NCI-H2029 (cell line): ENCODE measurements at regions not wholly inside any gene's neighbourhood (a gene's known extent, or its start where the extent isn't known, plus 50 kb on each side); places are given as distances from the start of the nearest gene placed in this dataset.
"Not testable (repeated sequence)": the region's sequence is repeated elsewhere in the genome, so short reads cannot be mapped to it uniquely, and the experiment has no call there.

Experiments
- DNase-seq: peaks from one replicate; lab custom pipeline; 2025; lab: John Stamatoyannopoulos, UW

DNA sequence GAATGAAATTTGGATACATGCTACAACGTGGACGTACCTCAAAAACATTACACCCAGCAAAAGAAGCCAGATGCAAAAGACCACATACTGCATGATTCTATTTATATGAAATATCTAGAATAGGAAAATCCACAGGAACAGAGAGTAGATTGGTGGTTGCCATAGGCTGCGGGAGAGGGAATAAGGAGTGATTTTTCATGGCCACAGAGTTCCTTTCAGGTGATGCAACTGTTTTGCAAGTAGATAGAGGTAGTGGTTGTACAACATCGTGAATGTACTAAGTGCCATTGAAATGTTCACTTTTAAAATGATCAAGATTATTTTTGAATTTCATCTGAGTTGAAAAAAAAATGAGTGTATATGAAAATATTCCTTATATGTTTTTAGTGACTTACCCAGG, 115.3 kb upstream of the RUNX1 start:
- DNase-seq, result no peak

DNA sequence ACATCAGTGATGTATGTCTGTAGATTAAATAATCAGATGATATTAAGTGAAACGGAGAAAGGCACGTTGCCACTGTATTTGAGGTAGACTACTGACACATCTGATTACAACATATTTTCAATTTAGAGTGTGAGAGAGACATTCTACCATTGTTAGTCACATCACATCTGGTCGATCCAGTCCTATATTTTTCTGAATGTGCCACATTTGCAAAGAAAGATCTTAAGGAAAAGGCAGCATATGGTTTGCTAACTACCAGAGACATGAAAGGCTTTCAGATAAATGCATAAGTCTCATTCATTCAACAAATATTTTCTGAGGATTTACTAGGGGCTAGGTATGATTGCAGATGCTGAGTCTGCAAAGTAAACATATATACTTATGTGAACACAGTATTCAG, 114.3 kb upstream of the RUNX1 start:
- no peak for DNase-seq

DNA sequence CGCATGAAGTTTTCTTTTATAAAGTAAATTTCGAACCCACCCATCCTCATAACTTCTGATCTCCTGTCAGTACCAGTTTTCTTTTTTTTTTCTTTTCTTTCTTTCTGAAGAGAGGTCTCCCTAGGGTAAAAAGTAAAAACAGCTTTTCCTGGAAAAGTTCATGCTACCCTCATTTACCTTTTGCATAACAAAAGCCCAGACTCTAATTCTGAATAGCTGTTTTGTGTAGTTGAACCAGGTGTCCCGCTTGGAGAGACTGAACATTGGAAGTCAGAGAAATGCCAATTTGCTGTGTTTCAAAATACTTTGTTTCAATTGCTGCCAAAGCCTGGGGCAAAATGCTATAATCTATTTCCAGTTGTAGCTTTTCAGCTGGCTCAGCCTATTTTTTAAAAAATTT, 113.7 kb upstream of the RUNX1 start:
- DNase-seq, result no peak

DNA sequence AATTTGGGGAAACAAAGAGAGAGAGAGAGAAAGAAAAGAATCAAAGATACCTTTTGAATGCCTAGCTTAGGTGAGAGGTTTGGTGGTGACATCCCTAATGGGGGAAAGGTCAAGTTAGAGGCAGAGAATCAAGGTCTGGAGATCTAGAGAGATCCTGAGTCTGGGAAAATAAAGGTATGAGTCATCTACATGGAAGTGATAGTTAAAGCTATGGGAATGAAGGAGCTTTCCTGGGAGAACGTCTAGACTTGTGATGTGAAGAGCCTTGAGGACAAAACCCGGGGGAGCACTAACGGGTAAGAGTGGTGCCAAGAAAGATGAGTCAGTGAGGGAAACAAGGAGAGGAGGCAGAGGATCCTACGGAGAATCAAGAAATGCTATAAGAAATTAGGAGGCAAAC, 110.8 kb upstream of the RUNX1 start:
- no peak for DNase-seq

DNA sequence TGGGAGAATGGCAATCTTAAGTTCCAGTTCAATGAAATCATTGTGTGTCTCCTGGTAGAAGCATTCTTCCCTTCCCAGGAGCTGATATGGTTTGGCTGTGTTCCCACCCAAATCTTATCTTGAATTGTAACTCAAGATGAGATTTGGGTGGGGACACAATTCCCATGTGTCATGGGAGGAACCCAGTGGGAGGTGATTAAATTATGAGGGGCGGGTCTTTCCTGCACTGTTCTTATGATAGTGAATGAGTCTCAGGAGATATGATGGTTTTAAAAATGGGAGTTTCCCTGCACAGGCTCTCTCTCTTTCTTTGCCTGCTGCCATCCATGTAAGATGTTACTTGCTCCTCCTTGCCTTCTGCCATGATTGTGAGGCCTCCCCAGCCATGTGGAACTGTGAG, 108.3 kb upstream of the RUNX1 start:
- DNase-seq, result not testable (repeated sequence)

DNA sequence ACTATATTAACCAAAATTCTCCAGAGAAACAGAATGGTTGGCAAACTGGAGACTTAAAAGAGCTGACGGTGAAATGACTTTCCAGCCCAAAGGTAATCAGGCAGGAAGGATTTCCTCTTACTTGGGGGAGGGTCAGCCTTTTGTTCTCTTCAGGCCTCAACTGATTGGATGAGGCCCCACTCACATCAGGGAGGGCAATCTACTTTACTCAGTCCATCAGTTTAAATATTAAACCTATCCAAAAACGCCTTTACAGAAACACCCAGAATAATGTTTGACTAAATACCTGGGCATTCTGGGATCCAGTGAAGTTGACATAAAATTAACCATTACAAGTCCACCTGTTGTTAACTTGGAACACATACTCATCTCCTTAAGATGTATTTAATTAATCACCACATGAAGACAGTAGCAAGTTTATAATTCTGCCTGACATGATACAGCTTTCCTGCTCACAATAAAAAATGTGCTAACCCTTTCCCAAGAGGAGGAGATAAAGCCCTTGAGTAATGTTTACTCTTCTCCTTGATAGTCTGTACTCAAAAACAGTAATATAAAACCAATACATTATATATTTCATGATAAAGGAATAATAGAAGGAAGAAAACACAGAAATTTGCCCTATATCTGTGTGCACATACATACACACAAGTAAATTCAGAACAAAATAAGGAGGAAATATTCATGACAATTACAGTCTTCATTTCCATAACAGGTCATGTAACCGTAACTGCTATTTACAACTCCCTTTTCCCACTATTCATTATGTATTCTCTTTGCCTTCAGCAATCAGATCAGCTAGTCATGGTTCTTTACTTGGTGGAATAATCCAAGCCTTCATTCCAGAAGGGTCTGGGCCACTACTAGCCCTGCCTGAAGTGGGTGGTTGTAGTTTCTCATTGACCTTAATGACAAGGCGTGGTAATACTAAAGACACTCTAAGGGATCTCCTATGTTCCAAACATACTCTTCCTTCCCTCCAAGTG, 107.5 kb upstream of the RUNX1 start:
- peak; percentile 16 for DNase-seq

DNA sequence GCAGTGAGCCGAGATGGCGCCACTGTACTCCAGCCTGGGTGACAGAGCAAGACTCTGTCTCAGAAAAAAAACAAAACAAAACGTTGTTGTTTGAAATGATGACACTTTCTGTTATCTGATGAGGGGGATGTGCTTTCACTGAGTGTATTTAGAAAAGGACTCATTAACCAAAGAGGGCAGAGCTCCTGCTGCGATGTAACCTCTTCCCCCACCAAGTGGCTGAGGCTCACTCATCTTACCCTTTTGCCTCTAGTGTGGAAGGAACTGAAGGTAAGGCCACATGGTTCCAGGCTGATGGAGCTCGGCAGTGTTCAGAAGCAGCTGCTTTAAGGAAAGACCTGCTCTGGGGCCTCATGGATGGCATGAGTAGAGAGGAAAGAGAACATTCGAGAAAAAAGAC, 105.7 kb upstream of the RUNX1 start:
- DNase-seq, result no peak

DNA sequence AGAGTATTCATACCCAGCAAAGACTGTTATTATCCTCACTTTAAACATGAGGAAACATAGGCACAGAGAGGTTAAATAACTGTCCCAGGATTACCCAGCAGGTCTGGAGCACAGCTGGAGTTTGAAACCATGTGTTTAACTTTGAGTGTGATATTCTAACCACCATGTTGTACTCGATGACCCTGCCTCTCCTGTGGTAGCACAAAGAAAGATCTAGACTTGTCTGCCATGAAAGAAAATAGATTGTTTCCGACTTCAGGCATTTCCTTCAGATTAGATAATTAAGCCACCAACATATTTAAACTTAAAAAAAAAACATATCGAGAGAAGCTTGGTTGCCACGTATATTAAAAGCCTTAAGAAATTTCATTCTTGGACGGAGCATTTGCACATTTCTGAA, 104.6 kb upstream of the RUNX1 start:
- no peak for DNase-seq

DNA sequence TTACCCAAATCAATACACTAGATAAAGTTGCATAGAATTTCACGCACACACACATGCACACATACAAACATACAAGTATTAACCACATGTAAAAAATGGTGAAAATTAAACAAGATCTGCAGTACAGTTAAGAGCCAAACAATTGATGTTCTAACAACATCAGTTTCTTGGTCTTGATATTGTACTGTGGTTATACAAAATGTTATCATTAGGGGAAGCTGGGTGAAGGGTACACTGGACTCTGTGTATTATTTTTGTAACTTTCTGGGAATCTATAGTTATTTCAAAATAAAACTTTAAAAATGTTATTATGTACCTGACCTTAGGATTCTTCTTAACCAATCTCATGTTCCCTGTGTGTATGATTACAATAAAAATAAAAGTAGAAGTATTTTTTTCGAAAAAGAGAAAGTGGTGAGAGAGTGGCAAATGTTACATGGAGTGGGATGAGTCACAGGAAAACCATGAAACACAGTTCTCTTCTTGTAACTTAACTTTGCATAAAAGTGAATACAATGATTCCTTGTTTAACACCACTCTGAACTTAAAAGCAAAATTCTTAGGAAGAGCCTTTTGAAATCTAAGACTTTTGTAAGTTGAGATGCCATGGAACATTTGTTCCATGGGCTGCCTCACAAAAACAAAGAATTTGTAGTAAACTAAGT, 101.6 kb upstream of the RUNX1 start:
- DNase-seq, result no peak

DNA sequence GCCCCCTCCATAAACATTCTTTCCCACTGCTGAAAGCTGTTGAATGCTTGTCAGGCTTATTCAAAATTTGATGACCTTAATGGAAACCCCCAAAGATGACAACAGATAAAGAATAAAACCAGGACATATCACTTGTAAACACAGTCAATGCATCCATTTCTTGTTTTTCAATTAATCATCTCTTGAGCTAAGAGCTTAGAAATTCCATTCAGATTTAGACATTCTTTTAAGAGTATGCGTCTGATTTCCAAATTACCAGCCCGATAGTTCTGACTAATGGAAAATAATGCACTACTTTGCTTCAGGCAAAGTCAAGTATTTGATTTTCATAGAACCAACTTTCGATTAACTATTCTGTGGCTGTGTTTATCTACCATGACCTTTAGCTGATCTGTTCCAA, 100.6 kb upstream of the RUNX1 start:
- DNase-seq, result no peak

DNA sequence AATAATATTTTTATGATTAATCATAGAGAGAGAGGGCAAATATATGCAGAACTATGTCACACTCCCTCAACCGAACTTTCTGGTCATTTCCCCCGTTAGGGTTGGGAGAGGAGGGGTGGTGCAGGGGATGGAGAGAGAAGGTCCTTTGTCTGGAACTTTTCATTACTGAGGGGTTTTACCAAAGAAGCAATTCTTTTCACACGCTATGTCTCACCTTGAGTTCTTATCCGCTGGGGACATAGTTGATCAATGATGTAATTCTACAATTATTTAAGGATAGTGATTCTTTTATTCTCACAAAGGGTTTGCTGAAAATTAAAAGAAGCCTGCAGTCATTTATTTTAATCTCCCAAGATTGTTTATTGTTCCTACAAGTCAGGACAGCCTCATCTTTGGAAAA, 98.3 kb upstream of the RUNX1 start:
- no peak for DNase-seq

DNA sequence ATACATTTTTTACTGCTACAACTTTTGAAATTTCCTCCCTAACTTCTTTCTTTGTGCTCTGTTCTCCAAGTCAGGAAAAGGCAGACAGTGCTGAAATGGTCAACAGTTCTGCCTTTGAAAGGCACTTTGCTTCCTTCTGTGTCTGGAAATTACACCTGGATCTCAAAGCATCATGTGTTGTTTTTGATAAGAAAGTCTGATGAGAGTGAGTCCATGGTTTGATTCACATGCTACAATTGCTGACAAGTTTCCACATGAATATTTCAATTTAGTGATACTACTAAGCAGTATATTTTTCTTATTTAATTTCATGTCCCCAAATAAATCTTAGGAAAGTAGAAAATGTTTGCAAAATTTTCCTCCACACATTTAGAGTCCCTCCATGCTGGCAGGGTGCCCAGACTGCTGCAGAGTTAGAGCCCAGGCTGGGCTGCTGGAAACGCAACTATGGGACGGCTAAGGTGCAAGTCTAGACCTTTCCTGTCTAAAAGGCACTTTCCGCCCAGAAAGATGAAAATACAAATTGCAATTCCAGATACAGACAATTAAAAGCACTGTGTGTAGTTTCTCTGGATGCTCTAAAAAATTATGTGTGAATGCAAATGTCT, 96.6 kb upstream of the RUNX1 start:
- no peak for DNase-seq

DNA sequence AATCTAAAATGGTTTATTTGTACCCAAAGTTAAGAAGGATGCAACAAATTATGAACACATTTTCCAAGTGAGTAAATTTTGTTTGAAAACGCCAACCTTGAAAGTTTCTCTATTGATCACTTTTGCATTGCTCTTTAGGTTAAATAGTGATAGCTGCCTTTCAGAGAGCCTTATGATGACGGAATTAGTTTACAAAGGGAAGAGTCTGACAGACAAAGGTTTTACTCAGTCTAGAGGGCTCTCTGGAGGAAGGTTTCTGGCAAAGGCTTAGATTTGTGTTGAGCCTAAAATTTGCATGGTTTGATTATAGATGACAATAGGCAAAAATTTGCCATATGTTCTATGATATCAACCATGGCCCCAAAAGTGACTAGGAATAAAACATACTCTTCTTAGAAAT, 95.9 kb upstream of the RUNX1 start:
- DNase-seq, result no peak

DNA sequence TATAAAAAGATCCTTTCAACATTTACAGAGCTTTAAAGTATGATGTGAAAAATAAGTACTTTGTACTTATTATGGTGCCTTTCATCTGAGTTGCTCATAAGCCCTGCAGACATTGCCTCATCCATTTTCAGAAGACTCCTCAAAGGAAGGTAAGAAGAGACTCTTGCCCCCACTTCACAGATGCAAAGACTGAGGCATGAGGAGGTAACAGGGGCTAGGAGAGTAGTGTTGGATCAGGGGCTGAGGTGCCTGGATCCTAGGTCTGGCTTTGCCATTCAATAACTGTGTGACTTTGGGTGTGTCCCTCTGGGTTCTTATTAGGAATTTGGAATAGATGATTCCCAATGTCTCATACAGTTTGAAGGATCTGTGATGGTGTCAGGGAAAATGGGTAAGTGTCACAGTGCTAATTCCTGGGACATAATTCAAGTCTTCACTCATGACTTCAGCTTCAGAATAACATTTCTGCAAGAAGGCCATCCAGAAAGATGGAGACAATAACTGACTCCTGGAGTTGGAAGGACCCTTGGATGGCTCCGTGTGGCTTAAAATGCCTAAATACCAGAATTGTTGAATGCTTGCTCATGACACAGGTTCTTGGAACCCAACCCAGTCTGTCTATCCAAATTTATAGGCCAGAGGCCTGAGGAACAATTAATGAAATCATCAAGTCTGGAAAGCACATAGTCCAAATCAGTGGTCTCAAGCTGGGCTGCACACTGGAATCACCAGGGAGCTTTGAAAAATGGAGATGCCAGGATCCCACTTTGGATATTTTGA, 93.1 kb upstream of the RUNX1 start:
- DNase-seq, result no peak

DNA sequence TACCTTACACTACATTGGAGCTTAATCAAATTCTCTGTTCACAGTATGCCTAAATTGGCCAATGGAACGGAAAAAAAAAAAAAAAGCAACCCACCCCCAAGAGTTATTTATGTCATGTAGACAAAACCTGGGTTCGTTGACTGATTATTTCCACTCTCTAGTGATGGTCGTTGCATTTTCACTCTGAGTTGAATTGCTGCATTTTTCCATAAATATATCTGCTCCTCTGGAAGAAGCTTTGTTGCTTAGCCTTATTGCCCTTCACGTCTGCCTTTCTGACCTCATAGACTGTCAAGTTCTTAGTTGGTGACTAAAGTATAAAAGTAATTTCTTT, 90.2 kb upstream of the RUNX1 start:
- no peak for DNase-seq

DNA sequence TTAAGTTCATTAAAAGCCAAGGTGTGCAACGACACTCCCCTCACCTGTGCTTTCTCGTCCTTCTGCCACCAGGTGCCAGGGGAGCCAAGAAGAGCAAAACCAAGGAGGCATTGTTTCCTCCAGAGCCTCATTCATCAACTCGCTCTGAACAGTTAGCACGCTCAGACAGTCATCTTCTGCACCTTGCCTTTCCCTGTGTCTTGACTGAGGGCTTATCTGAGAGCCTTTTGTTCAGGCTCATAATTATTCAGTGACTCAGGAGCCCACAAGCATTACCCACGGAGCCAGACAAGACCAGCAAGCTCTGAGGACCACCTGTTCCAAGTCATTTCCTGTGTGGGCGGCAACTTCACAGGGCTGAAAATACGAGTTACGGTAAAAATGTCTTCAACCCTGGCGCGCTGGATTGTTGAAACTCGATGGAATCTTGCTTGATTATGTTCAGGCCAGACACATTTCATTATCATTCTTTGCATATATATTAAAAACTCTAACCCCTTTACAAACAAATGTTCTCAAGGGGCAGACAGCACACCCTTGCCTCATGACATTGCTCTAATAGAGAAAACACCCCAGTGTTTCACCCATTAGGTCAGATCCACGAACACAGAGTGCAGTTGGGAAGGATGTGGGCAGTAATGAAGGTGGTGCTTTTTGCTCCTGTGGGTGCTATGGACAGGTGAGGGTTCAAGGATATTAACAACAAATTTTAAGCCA, 89.7 kb upstream of the RUNX1 start:
- DNase-seq, result no peak

DNA sequence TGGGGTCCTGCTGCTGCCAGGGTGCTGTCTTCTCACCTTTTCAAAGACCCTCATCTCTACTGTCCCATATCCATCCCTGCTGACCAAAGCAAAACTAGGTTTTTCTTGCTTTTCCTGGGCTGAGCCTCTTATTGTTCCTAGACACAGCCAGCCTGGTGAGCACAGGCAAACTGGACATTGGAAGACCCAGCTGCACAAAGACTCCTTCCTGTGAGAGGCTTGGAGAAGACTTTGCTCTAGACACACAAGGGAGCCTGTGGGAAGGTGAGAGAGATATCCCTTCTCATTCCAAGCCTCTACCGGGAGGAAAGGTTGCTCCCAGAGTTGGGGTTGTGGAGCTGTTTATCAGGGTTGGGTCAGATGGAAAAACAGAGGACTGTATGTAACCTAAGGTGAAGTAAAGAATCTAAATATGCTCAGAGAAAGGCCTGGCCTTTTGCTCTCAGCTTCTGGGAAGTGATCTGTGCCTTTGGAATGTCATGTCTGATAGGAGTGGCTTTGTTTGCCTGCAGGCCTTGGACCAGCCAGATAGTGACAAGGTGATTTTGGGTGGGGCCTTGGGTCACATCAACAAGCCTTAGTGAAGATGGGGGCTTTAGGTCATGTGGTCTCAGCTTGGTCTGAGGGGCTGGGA, 87.6 kb upstream of the RUNX1 start:
- no peak for DNase-seq

DNA sequence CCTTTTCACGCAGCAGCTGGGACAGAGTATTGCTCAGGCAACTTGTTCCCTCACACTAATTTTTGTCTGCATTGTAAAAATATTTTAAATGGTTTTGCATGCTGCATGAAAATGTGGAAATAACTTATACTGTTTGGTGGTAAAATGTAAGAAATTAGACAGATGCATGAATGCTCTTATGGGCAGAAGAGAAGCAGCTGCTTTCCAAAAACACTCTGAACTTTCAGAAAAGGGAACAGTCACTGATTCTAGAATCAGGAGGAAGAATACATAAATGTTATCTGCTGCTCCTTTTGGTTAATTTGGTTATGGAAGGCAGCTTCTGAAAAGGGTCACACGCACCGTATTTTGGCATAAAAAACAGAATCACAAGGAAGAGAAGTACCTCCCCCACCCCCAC, 87.0 kb upstream of the RUNX1 start:
- no peak for DNase-seq

DNA sequence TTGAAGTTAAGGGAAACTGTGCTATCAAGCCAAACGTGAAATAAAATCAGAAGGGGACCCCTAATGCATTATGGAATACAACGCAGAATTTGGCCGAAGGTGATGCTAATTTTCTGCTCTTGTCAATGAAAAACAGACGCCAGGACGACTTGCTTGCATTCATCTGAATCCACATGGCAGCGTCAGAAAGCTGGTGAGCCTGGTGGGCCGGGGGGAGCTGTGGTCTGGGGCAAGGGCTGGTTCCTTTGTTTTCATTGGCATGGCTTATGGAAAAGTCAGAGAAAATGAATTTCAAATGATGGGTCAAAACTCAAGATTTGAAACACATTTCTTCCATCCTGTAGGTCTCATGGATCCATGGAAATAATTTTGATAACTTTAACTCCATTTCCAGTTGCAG, 86.4 kb upstream of the RUNX1 start:
- DNase-seq, result no peak

DNA sequence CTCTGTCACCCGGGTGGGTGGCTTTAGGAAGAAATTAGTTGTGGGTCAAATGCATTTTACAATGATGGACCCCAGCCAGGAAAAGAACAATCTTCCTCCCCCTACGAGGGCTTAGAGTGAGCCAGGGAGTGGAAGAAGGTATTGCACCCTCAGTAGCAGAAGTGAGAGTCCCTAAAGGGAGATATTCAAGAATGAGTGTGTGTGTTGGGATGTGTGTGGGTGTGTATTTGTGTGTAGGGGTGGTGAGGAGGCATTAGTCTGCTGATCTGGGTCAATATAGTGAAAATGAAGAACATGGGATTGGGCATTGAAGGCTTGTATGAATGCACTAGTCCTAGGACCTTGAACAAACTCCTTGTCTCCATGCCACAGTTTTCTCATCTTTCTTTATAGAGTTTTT, 85.2 kb upstream of the RUNX1 start:
- no peak for DNase-seq

DNA sequence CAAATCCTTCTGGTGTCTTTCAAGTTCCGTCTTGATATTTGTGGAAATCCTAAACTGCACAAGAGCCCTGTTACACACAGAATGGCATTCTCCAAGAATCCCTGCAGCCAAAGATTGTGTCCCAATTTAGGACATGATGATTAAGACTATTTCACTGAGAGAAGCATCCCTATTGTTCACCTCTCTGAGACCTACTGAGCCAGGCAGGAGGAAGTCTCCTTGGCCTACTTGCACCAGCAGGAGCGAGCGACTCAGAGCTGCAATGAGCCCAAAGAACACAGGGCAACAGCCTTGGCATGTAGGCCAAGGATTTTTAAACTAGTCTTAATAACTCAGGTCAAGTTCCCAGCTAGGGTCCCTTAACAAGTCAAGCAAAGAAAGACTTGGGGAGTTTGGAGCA, 79.4 kb upstream of the RUNX1 start:
- no peak for DNase-seq
